Right hindlimb (tissue), 1 donor: ENCODE measurements at regions not wholly inside any gene's neighbourhood (a gene's known extent, or its start where the extent isn't known, plus 50 kb on each side); places are given as distances from the start of the nearest gene placed in this dataset.
A peak's percentile ranks its signal among the peaks of the same experiment; 100 is the strongest.

Experiments used
- DNase-seq: peaks from one replicate; pipeline ENCODE4 v3.0.0-alpha.2; 2018

GRCh38 chr11:45554230-45554967 lies 111.0 kb downstream of the CHST1 start:
- no peak for DNase-seq

- no peak for DNase-seq
Measured at GRCh38 chr11:45553383-45553936, 112.0 kb downstream of the CHST1 start.

- DNase-seq: no peak
Measured at GRCh38 chr11:45551191-45551713, 114.2 kb downstream of the CHST1 start.

- DNase-seq: no peak
Measured at GRCh38 chr11:45549257-45549656, 116.2 kb downstream of the CHST1 start.

- no peak for DNase-seq
Measured at GRCh38 chr11:45546366-45546765, 119.1 kb downstream of the CHST1 start.

GRCh38 chr11:45544826-45545225 lies 120.6 kb downstream of the CHST1 start:
- no peak for DNase-seq

- DNase-seq: peak; percentile 43
Measured at GRCh38 chr11:45543808-45544422, 121.5 kb downstream of the CHST1 start.

DNA sequence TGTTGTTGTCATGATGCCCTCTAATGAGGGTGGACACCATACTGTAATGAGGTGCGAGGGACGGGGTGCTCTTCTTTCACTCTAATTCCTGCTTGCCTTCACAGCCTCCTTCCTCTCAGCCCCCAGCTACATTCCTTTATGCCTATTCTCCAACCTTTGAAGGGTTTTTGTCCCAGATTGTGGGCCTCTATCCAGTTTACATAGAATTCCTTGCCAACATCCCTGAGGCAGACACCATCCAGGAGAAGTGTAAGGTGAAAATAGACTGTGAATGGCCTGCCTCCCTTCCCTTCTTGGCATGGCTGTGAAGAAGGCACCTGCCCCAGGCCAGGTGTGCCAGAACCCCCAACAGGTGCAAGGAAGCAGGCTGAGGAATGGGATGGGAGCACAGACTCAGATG lies 122.3 kb downstream of the CHST1 start:
- DNase-seq: no peak

DNA sequence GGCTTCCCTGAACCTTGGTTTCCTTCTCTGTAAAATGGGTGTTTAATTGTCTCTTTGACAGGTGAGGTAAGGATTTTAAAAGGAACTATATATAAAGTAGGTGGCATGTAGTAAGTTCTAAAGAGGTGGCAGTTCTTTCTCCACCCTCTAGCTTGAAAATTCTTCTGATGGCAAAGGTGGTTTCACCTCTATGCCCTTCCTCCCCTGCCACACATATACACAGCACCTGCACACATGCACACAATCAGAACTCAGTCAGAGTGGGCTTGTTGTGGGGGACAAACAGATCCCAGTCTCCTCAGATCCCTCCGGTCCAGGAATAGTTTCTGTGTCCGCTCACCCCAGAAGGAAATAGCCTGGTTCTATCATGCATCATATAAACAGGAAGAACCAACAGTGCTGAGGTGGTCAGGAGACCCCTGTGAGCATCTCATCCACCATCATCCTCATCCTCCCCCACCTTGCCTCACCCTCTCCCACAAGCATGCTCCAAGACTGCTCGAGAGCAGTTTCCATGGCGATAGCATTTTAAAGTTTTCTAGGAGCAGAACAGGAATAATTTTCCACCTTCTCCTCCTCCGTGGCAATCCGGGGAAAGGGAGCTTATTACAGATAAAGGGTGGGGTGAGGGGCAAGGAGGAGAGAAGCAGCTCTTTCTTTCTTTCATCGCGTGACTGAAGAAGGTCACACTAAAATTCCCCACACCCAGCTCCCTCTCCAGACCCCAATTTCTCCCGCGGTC lies 123.6 kb downstream of the CHST1 start:
- no peak for DNase-seq

DNA sequence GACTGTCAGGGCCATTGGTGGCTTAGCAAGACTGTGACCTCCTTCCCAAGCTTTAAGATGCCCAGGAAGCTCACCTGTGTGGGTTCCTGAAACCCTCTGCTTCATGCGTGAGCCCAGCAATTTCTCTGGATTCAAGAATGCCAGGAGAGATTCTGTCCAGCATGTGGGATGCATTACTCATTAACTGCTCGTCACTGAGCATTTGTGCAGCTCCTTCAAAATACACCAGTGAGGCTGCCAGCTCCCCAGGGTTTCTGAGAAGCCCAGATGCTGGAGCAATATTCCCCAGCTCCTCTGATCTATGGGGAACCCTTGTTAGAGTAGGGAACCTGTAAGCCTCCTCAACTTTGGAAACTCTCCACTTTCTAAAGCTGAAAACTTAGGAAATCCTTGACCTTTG lies 126.5 kb downstream of the CHST1 start:
- no peak for DNase-seq

DNA sequence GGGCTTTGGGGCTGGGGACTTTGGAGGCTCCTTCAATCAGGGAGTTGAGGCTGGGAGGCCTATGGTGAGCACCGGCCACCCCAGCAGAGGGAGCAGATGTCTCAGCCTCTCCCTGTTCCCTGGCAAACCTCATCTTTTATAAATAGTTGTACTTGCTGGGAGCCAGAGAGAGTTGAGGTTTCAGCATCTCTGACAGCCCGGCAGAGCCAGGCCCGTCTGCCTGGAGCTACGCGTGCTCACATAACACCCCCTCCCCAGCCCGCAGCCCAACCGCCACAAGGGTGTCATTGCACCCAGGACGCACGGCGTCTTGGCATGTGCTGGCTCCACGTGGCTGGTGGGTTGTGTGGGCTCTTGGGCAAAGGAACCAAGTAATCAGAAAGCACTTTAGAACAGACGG lies 127.1 kb downstream of the CHST1 start:
- DNase-seq: no peak

DNA sequence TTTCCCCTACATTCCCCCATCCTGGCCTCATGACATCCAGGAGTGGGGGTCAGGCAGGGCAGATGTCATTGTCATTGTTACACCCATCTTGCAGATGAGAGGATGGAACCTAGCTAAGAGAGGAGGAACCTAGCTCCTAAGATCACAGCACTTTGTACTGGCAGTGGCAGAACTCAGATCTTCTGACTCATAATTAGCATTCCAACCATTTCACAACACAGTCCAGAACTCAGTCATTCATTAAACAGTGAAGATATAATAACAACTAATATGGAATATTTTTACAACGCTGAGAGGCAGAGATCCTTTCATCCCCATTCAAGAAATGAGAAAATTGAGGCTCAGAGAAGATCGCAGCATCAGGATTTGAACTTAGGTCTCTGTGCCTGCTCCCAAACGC lies 127.8 kb downstream of the CHST1 start:
- no peak for DNase-seq

- DNase-seq: no peak
Measured at GRCh38 chr11:45535033-45535432, 130.4 kb downstream of the CHST1 start.

- DNase-seq: no peak
Measured at GRCh38 chr11:45534132-45534531, 131.3 kb downstream of the CHST1 start.

DNA sequence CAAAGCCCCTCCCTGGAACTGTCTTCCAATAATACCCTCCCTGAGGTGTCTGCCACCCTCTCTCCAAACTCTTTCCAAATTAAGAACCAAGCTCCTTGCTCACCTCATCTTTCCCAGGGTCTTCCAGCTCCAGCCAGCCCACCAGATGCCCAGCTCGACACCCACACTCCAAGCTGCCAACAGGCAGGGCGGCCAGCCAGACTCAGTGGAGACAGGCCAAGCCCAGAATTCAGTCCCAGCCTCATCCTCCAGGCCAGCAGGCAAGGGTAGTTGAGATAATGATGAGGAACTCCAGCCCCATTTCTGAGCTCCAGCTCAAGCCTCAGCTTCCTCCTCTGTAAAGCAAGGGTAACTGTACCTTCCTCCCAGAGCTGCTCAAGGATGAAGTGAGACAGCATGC lies 132.9 kb downstream of the CHST1 start:
- no peak for DNase-seq

- DNase-seq: no peak
Measured at GRCh38 chr11:45530776-45531175, 134.6 kb downstream of the CHST1 start.

- no peak for DNase-seq
Measured at GRCh38 chr11:45530111-45530510, 135.3 kb downstream of the CHST1 start.

GRCh38 chr11:45528435-45528834 lies 137.0 kb downstream of the CHST1 start:
- no peak for DNase-seq

DNA sequence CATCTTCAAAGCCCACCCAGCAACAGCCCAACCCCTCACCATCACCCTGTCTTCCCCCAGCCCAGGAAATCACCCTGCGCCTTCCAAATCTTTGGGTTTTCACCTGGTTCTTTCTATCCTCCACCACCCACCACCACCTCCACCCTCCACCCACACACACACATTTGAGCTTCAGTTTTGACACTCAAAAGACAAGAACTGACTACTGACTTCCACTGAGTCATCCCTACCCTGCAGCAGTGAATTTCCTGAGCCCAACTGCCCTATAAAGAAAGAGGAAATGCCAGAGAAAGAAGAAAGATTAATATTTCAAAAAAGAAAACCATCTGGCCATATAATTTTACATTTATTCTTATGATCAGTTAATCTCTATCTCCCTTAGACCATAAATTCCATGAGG lies 137.5 kb downstream of the CHST1 start:
- no peak for DNase-seq

DNA sequence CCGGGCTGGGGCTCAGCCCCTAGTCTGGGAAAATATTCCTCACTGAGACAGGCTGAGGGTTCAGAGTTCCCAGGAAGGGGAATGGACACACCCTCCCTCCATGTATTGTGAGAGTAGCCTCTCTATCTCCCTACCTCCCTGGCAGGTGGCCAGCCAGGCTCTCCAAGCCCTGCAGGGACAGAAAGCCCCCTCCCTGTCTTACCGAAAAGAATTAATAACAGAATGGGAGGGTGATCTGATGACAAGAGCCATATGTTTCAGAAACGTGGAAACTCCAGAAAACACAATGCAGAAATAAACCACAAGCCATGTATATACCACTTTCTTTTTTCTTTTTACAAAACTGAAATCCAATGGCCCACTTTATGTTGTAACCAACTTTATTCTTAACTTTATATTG lies 140.0 kb downstream of the CHST1 start:
- no peak for DNase-seq

DNA sequence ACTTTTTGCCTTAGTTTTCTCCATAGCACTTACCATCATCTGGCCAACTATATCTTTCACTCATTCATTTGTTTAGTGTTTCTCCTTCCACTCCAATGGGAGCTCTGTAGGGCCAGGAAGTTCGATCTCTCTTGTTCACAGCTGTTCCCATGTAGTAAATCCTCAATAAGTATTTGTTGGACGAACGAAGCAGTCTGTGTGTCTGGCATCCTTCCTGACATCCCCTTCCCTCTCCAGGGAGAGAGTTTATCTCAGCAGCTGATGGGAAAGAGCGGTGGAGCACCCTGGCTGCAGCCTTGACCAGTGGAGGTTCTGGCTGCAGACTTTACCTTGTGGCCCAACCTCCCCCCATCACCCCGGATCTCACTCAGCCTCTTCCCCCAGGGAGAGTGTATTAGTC lies 141.7 kb downstream of the CHST1 start:
- DNase-seq: peak; percentile 47

DNA sequence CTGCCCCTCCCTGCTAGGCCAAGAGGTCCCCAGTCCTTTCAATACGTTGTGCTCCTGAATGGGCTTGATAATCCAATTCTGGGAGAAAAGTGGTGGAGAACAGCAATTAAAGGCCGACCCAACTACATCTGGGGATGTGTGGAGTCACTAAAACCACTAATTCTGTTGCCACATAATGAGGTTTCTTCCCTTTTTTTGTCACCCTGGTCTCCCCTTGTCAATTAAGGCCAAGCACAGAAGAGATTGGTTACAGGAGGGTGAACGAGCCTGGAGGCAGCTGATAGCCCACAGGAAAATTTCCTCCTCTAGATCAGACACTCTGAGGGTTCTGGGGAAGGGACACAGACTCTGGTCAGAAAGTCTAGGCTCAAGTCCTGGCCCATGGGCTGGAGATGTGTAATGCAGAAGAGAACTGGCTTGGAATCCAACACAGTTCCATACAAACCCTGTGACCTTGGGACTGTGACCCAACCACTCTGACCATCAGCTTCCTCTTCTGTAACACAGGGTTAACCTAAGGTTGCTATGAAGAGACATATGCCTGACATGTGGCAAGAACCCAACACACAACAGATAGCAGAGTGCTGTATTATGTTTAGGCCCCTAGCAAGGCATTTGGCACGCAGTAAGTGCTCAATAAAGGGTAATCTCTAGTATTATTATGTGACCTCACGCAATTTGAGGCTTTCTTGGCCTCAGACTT lies 146.4 kb downstream of the CHST1 start:
- no peak for DNase-seq
